Nephron progenitor cell (in vitro differentiated cells): ENCODE measurements at regions not wholly inside any gene's neighbourhood (a gene's known extent, or its start where the extent isn't known, plus 50 kb on each side); places are given as distances from the start of the nearest gene placed in this dataset.

Experiments used
- DNase-seq: peaks from one replicate; pipeline ENCODE4 v3.0.0; 2021
- H3K27ac Mint-ChIP-seq: 2 replicates; pipeline ENCODE4 v1.8.0; 2021; ENCODE audit warnings: mild to moderate bottlenecking, moderate library complexity, mixed read lengths
- H3K27me3 Mint-ChIP-seq: 2 replicates; pipeline ENCODE4 v1.8.0; 2021; ENCODE audit warnings: mild to moderate bottlenecking, low read depth, mixed read lengths; ENCODE audit not compliant: poor library complexity
- H3K36me3 Mint-ChIP-seq: 2 replicates; pipeline ENCODE4 v1.8.0; 2021; ENCODE audit warnings: low read depth, mixed read lengths
- H3K4me1 Mint-ChIP-seq: 2 replicates; pipeline ENCODE4 v1.8.0; 2021; ENCODE audit warnings: mixed read lengths
- H3K4me3 Mint-ChIP-seq: 2 replicates; pipeline ENCODE4 v1.8.0; 2021; ENCODE audit warnings: mild to moderate bottlenecking, moderate library complexity, mixed read lengths
- H3K9me3 Mint-ChIP-seq: 2 replicates; pipeline ENCODE4 v1.8.0; 2021; ENCODE audit warnings: mild to moderate bottlenecking, moderate library complexity, mixed read lengths
- TF ChIP-seq, protein P1 (sequence below): fragments of 200-600 bp; sonication (generic); IDR thresholded peaks from 2 replicates; pipeline ENCODE4 v1.5.0; 2021; ENCODE audit warnings: antibody characterized with exemption

DNA sequence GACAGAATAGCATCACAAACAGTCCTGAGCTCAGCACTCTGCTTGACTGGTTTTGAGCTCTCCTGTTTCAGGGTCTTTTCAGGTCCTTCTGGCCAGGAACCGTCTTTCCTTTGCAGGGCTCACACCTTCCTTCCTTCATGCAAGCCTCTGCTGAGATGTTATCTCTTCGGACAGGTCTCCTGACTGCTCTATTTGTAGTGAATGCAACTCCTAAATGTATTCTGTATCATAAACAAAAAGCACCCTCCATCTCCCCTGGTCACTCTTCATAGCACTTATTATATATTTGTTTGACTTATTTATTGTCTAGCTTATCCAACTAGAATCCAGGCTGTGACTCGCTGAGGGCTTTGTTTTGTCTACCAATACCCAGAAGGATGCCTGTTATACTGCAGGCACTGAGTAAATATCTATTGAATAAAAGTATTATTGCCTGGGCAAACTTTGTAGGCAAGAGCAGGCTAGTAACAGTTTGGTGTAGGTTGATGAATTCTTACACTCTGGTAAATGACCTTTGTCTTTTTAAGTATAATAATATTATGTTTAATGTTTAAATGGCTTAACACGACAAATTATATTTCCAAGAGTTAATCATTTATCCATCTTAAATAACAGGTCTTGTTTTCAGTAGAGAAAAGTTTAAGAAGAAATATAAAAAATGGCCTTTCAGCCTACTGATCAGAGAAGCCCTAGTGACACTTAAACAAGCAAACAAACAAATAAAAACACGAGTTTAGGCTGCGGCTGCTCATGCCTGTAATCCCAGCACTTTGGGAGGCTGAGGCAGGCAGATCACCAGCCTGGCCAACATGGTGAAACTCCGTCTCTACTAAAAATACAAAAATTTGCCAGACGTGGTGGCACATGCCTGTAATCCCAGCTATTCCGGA is 199.7 kb downstream of the BCAS1 start:
- Mint-ChIP-seq H3K27me3 (peaks cover 3% of the 10 kb centered on the region), H3K4me1 (peaks cover 67% of the 10 kb centered on the region), H3K4me3 (no peak overlapping the region), H3K36me3 (no peaks in the 10 kb centered on the region), H3K27ac (no peak overlapping the region), H3K9me3 (no peaks in the 10 kb centered on the region)
- TF ChIP-seq, protein P1, sequence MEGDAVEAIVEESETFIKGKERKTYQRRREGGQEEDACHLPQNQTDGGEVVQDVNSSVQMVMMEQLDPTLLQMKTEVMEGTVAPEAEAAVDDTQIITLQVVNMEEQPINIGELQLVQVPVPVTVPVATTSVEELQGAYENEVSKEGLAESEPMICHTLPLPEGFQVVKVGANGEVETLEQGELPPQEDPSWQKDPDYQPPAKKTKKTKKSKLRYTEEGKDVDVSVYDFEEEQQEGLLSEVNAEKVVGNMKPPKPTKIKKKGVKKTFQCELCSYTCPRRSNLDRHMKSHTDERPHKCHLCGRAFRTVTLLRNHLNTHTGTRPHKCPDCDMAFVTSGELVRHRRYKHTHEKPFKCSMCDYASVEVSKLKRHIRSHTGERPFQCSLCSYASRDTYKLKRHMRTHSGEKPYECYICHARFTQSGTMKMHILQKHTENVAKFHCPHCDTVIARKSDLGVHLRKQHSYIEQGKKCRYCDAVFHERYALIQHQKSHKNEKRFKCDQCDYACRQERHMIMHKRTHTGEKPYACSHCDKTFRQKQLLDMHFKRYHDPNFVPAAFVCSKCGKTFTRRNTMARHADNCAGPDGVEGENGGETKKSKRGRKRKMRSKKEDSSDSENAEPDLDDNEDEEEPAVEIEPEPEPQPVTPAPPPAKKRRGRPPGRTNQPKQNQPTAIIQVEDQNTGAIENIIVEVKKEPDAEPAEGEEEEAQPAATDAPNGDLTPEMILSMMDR, result no peak
- no peak for DNase-seq

- Mint-ChIP-seq H3K4me1 (peaks cover 77% of the 10 kb centered on the region), H3K27me3 (no peaks in the 10 kb centered on the region), H3K9me3 (no peaks in the 10 kb centered on the region), H3K27ac (peak overlapping the region; percentile 30), H3K36me3 (no peaks in the 10 kb centered on the region), H3K4me3 (no peak overlapping the region)
- DNase-seq, result peak; percentile 53
- TF ChIP-seq, protein P1, result peak; percentile 66
Measured at GRCh38 chr20:53869466-53870258, 200.7 kb downstream of the BCAS1 start.

GRCh38 chr20:53867741-53868351 is 202.5 kb downstream of the BCAS1 start:
- H3K4me1 Mint-ChIP-seq, result peaks cover 83% of the 10 kb centered on the region
- H3K36me3 Mint-ChIP-seq, result no peaks in the 10 kb centered on the region
- no peaks in the 10 kb centered on the region for H3K27me3 Mint-ChIP-seq
- H3K9me3 Mint-ChIP-seq, result no peaks in the 10 kb centered on the region
- peak overlapping the region; percentile 16 for H3K27ac Mint-ChIP-seq
- TF ChIP-seq, protein P1, result no peak
- no peak for DNase-seq
- no peak overlapping the region for H3K4me3 Mint-ChIP-seq

GRCh38 chr20:53866794-53867740 is 203.3 kb downstream of the BCAS1 start:
- Mint-ChIP-seq H3K4me1 (peaks cover 79% of the 10 kb centered on the region), H3K36me3 (no peaks in the 10 kb centered on the region), H3K4me3 (peak overlapping the region; percentile 4), H3K27ac (peak overlapping the region; percentile 94), H3K27me3 (no peaks in the 10 kb centered on the region), H3K9me3 (no peaks in the 10 kb centered on the region)
- TF ChIP-seq, protein P1, result no peak
- DNase-seq, result no peak
